Stimulated activated CD4-positive, alpha-beta T cell treated with anti-CD3 and anti-CD28 coated beads, Interleukin-4, amount 100 ng/mL, for 4 hours (primary cell): ENCODE measurements at regions not wholly inside any gene's neighbourhood (a gene's known extent, or its start where the extent isn't known, plus 50 kb on each side); places are given as distances from the start of the nearest gene placed in this dataset.
"Not testable (repeated sequence)": the region's sequence is repeated elsewhere in the genome, so short reads cannot be mapped to it uniquely, and the experiment has no call there.

Experiments
- DNase-seq, 2 experiments: peaks; one replicate each; pipeline ENCODE4 v3.0.0-alpha.2; 2020

DNA sequence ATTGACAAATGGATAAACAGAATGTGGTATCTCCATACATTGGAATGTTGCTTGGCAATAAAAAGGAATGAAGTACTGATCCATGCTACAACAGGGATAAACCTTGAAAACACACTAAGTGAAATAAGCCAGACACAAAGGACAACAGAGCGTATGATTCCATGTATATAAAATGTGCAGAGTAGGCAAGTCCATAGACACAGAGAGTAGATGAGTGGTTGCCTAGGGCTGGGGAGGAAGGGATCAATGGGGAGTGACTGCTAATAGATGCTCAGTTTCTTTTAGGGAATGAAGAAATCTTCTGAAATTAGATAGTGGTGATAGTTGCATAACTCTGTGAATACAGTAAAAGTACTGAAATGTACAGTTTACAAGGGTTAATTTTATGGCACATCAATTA lies 59.4 kb upstream of the SMURF2 start:
- DNase-seq: not testable (repeated sequence)

DNA sequence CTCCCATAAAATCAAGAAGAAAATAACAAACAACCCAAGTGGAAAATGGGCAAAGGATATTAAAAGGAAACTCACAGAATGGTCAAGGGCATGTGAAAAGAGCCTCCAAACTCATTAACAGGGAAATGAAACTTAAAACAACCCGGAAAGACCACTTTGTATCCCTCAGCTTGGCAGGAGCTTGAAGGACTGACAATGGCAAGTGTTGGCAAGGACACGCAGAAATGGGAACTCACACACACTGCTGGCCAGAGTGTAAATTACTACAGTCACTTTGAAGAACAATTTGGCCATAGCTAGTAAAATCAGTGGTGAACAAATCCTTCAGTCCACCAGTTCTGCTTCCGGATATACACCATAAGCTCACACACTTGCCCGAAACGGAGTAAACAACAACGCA lies 58.1 kb upstream of the SMURF2 start:
- not testable (repeated sequence) for DNase-seq

DNA sequence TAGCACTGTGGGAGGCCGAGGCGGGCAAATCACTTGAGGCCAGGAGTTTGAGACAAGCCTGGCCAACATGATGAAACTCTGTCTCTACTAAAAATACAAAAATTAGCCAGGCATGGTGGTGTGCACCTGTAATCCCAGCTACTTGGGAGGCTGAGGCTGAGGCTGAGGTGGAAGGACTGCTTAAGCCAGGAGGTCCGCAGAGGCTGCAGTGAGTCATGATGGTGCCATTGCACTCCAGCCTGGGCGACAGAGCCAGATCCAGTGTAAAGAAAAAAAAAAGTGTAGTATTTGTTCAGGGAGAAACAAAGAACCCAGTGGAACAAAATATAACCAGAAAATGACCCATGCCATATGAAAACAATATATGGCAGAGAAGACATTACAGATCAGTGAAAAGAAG lies 57.4 kb upstream of the SMURF2 start:
- DNase-seq: not testable (repeated sequence)

DNA sequence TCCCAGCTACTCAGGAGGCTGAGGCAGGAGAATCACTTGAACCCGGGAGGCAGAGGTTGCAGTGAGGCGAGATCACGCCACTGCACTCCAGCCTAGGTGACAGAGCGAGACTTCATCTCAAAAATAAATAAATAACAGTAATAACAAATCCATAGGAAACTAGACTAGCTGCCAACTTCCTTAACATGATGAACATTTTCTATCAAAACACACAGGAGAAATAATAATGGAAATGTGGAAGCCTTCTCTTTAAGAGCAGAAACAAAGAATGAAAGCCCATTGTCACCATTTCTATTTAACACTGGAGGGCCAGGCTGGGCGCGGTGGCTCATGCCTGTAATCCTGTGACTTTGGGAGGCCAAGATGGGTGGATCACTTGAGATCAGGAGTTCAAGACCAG lies 56.7 kb upstream of the SMURF2 start:
- not testable (repeated sequence) for DNase-seq

DNA sequence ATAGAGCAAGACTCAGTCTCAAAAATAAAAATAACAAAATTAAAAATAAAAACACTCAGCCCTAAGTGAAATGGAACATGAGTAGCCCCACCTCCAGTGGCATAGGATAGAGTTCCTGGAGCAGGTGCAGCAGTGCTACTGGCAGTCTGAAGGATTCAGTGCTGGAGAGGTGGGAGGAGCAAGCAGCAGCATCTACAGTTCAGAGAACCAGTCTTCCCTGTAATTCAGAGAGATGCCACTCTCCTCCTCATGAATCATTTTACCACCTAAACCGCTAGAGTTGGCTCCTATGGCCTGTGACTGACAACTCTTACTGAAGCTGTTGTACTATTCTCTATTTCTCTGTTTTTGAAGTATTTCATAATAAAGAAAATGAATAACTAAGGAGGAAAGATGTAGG lies 56.0 kb upstream of the SMURF2 start:
- no peak for DNase-seq

DNA sequence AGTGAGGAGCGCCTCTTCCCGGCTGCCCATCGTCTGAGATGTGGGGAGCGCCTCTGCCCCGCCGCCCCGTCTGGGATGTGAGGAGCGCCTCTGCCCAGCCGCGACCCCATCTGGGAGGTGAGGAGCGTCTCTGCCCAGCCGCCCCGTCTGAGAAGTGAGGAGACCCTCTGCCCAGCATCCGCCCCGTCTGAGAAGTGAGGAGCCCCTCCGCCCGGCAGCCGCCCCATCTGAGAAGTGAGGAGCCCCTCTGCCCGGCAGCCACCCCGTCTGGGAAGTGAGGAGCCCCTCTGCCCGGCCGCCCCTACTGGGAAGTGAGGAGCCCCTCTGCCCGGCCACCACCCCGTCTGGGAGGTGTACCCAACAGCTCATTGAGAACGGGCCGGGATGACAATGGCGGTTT lies 54.4 kb upstream of the SMURF2 start:
- DNase-seq: not testable (repeated sequence)

DNA sequence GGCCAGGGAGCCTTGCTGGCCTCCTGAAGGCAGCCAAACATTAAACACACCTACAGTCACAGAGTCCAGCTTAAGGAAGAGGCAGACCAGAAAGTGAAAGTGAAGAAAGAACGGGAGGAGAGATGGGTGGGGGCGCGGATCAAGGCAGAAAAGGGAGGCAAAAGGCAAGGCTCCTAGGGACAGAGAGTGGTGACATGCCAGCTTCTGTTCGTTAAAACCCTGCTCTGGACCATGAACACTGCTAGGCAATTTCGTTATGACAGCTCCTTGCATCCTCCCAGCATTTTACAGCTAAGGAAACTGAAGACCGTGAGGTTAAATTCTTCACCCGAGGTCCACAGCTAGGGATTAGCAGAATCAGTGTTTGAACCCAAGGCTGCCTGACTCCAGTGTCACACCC lies 51.7 kb upstream of the SMURF2 start:
- DNase-seq: peak in 1 of 2 experiments; percentile 19

DNA sequence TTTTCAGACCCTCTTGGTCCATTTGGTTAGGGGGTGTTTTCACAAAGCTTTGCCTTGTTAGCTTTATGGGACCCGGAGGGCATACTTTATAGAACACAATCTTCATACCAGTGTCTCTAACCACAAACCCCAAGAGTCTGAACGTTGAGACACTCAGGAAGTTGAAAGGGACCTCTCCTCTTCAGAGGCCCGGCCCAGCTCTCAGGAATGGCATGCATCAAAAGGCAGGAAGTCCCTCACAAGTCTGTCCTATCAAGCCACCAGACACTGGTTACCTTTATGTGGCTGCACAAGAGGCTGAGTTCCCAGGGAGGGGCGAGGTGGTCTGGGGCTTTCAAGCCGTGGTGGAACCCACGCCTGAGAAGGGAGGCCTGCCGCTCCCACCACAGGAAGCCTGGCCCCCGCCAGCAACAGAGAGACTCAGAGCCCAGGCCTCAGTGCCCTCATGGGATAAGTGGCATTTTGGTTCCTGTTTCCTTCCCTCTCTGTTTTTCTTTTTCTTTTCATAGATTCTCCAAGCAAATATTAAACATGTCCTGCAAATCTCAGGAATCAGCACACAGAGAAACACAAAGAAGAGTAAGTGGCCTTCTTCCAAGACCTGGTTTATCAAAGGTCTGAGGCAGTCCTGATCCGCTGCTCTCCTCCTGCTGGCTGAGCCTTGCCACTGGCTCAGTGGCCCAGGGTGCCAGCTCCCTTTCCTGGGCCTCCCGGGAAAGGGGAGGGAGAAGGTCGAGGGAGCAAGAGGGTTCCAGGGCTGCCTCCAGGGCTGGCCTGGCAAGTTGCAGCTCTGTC lies 50.6 kb upstream of the SMURF2 start:
- not testable (repeated sequence) for DNase-seq
